Endothelial cell of umbilical vein (primary cell): ENCODE measurements at regions not wholly inside any gene's neighbourhood (a gene's known extent, or its start where the extent isn't known, plus 50 kb on each side); places are given as distances from the start of the nearest gene placed in this dataset.

ENCODE experiments used
- BruUV-seq: library from RNA; stranded (reverse); fragments of 400-500 nt; replicated peaks from 2 replicates; lab custom pipeline; 2021; lab: Mats Ljungman, UMichigan
- CTCF ChIA-PET: fragments of 300-600, 350-600 bp; sonication (Branson Sonifier 250); formaldehyde crosslinking; loops from one replicate; lab custom pipeline; 2021; ENCODE audit warnings: antibody characterized with exemption, inconsistent platforms; lab: Charles Lee
- POLR2A ChIA-PET: fragments of 300-600, 350-600 bp; sonication (Branson Sonifier 250); formaldehyde crosslinking; loops from one replicate; lab custom pipeline; 2021; ENCODE audit warnings: antibody characterized with exemption, inconsistent platforms; lab: Charles Lee
- DNase-seq: peaks from one replicate; pipeline ENCODE4 v3.0.0-alpha.2; 2011; ENCODE audit warnings: low read depth, low spot score
- FAIRE-seq: peaks from 2 replicates; lab custom pipeline; 2011; peaks lifted over from hg19 to GRCh38; lab: Jason Lieb, UNC
- H2AFZ ChIP-seq: 2 replicates; pipeline ENCODE4 v1.6.0; 2012; ENCODE audit warnings: low read depth, low read length, control low read depth, inconsistent platforms
- H3K27ac ChIP-seq: 2 replicates; pipeline ENCODE4 v1.5.1; 2011; ENCODE audit warnings: low read depth, mild to moderate bottlenecking, control low read depth, low read length, moderate library complexity; ENCODE audit not compliant: insufficient read depth
- H3K27me3 ChIP-seq, 2 experiments: 2 replicates each; pipeline versions ENCODE4 v1.6.0 to v1.6.1; 2011; ENCODE audit warnings: low read length in 2 of 2, mixed read lengths in 1 of 2; ENCODE audit not compliant: control insufficient read depth in 2 of 2, insufficient read depth in 2 of 2
- H3K36me3 ChIP-seq, 2 experiments: 2 replicates in 1 of 2; 3 replicates in 1 of 2; pipeline ENCODE4 v1.5.1; 2011; ENCODE audit warnings: low read length in 2 of 2, mild to moderate bottlenecking in 1 of 2, moderate library complexity in 1 of 2; ENCODE audit not compliant: control insufficient read depth in 2 of 2, insufficient read depth in 2 of 2; ENCODE audit errors: extremely low read depth in 1 of 2
- H3K4me1 ChIP-seq: 3 replicates; pipeline ENCODE4 v1.5.1; 2011; ENCODE audit warnings: mild to moderate bottlenecking, low read length; ENCODE audit not compliant: control insufficient read depth, insufficient read depth; ENCODE audit errors: extremely low read depth
- H3K4me2 ChIP-seq: 2 replicates; pipeline ENCODE4 v1.6.1; 2011; ENCODE audit warnings: low read length, control low read depth, mixed read lengths; ENCODE audit not compliant: insufficient read depth
- H3K4me3 ChIP-seq, 3 experiments: fragments of 200-600 bp in 1 of 3; sonication (generic), shearing (Covaris generic) in 1 of 3; replicated peaks in 1 of 3; 2 replicates each; pipeline ENCODE4 v1.5.1; 2011 to 2016; ENCODE audit warnings: control low read depth in 3 of 3, low read length in 3 of 3, mild to moderate bottlenecking in 2 of 3, inconsistent platforms in 1 of 3, low read depth in 1 of 3, moderate library complexity in 1 of 3; ENCODE audit not compliant: insufficient read depth in 1 of 3
- H3K79me2 ChIP-seq: 2 replicates; pipeline ENCODE4 v1.6.0; 2012; ENCODE audit warnings: low read length, inconsistent platforms; ENCODE audit not compliant: control insufficient read depth, insufficient read depth
- H3K9ac ChIP-seq: replicated peaks from 2 replicates; pipeline ENCODE3; 2011; ENCODE audit warnings: low read length, control low read depth; ENCODE audit not compliant: insufficient read depth; ENCODE audit errors: extremely low read depth
- H3K9me1 ChIP-seq: replicated peaks from 3 replicates; pipeline ENCODE4 v1.6.0; 2011; ENCODE audit warnings: mild to moderate bottlenecking, low read length; ENCODE audit not compliant: control insufficient read depth, insufficient read depth; ENCODE audit errors: extremely low read depth
- H3K9me3 ChIP-seq: replicated peaks from 2 replicates; pipeline ENCODE4 v1.5.1; 2012; ENCODE audit warnings: low read length, inconsistent platforms; ENCODE audit not compliant: control insufficient read depth, insufficient read depth
- H4K20me1 ChIP-seq: replicated peaks from 2 replicates; pipeline ENCODE3; 2011; ENCODE audit warnings: mild to moderate bottlenecking, low read length; ENCODE audit not compliant: control insufficient read depth, insufficient read depth; ENCODE audit errors: extremely low read depth
- CTCF ChIP-seq, 2 donors: IDR thresholded peaks; 1 replicate in 1 of 2; 2 replicates in 1 of 2; pipeline ENCODE4 v1.5.1; 2011; ENCODE audit warnings: low read length in 2 of 2, mild to moderate bottlenecking in 2 of 2, moderate library complexity in 2 of 2, control low read depth in 1 of 2, inconsistent platforms in 1 of 2, low read depth in 1 of 2; ENCODE audit not compliant: insufficient read depth in 1 of 2; ENCODE audit errors: extremely low read depth in 1 of 2
- EZH2 ChIP-seq: IDR thresholded peaks from 2 replicates; pipeline ENCODE4 v1.6.1; 2012; ENCODE audit warnings: borderline replicate concordance, low read depth, mild to moderate bottlenecking, moderate library complexity, low read length, inconsistent platforms; ENCODE audit not compliant: severe bottlenecking
- FOS ChIP-seq: IDR thresholded peaks from 2 replicates; pipeline ENCODE4 v1.6.1; 2011; ENCODE audit warnings: mild to moderate bottlenecking, low read length, moderate library complexity, borderline replicate concordance; ENCODE audit not compliant: insufficient read depth
- GATA2 ChIP-seq: IDR thresholded peaks from 2 replicates; pipeline ENCODE4 v1.7.0; 2011; ENCODE audit warnings: low read depth, mild to moderate bottlenecking, moderate library complexity, mixed read lengths, low read length; ENCODE audit not compliant: insufficient read length, insufficient read depth
- JUN ChIP-seq: IDR thresholded peaks from 2 replicates; pipeline ENCODE4 v1.6.1; 2011; ENCODE audit warnings: borderline replicate concordance, low read depth; ENCODE audit not compliant: insufficient read length, insufficient read depth
- MYC ChIP-seq: IDR thresholded peaks from one replicate; pipeline ENCODE4 v1.6.1; 2011; ENCODE audit warnings: mild to moderate bottlenecking, low read depth, low read length
- POLR2A ChIP-seq: IDR thresholded peaks from 2 replicates; pipeline ENCODE4 v1.6.1; 2012; ENCODE audit warnings: low read depth, mild to moderate bottlenecking, control low read depth, low read length
- POLR2AphosphoS5 ChIP-seq: IDR thresholded peaks from 2 replicates; pipeline ENCODE4 v1.6.1; 2012; ENCODE audit warnings: low read depth, mild to moderate bottlenecking, control low read depth, low read length, moderate library complexity; ENCODE audit not compliant: insufficient read depth
- dilution Hi-C: fragments of 300-500 bp; cut with MboI; formaldehyde crosslinking; loops from one replicate; pipeline ENCODE4 v1.15.0; 2019; ENCODE audit warnings: low sequenced_read_pairs; ENCODE audit not compliant: extremely low pct_ligation_motif_present
- intact Hi-C: fragments of 100-400 bp; cut with micrococcal nuclease; formaldehyde crosslinking; loops from one replicate; pipeline ENCODE4 v1.10.0; 2022
- TF ChIP-seq, protein P1 (sequence below): IDR thresholded peaks from 2 replicates; pipeline ENCODE4 v1.6.1; 2011; ENCODE audit not compliant: insufficient read depth, insufficient read length

GRCh38 chr4:123972031-123972430 is 575.4 kb downstream of the SPRY1 start:
- CTCF ChIA-PET: no interaction called here
- Histone ChIP-seq H3K4me1 (peaks cover 14% of the 10 kb centered on the region), H3K36me3 (no peaks in the 10 kb centered on the region), H3K9me3 (no peaks in the 10 kb centered on the region), H2AFZ (no peak overlapping the region), H3K4me2 (no peak overlapping the region), H3K79me2 (no peaks in the 10 kb centered on the region), H3K9me1 (no peaks in the 10 kb centered on the region), H4K20me1 (no peaks in the 10 kb centered on the region), H3K4me3 (no peak overlapping the region), H3K27ac (no peak overlapping the region), H3K9ac (no peak overlapping the region), H3K27me3 (no peaks in the 10 kb centered on the region)
- DNase-seq: no peak
- TF ChIP-seq CTCF (IDR thresholded peaks at IDR 0.05; ENCODE audit: extremely low read depth in 1 of 2, insufficient read depth in 1 of 2, low read depth in 1 of 2, low read length in 2 of 2) (no peak), MYC (no peak), GATA2 (no peak), POLR2A (no peak), FOS (no peak), POLR2AphosphoS5 (no peak), JUN (no peak), EZH2 (no peak)
- TF ChIP-seq, protein P1, sequence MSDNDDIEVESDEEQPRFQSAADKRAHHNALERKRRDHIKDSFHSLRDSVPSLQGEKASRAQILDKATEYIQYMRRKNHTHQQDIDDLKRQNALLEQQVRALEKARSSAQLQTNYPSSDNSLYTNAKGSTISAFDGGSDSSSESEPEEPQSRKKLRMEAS: no peak
- intact Hi-C loops: no loop called here
- dilution Hi-C loops: no loop called here
- POLR2A ChIA-PET: no interaction called here
- no peak for FAIRE-seq
- no TSS peak for BruUV-seq
